NCI-H2029 (cell line): ENCODE measurements at regions not wholly inside any gene's neighbourhood (a gene's known extent, or its start where the extent isn't known, plus 50 kb on each side); places are given as distances from the start of the nearest gene placed in this dataset.
"Not testable (repeated sequence)": the region's sequence is repeated elsewhere in the genome, so short reads cannot be mapped to it uniquely, and the experiment has no call there.

Source experiments
- DNase-seq: peaks from one replicate; lab custom pipeline; 2025; lab: John Stamatoyannopoulos, UW

GRCh38 chr3:164748626-164749025 lies 329.7 kb downstream of the SI start:
- DNase-seq, result no peak

- no peak for DNase-seq
Measured at GRCh38 chr3:164741869-164742268, 336.4 kb downstream of the SI start.

- no peak for DNase-seq
Measured at GRCh38 chr3:164737174-164737573, 341.1 kb downstream of the SI start.

GRCh38 chr3:164732166-164732565 lies 346.1 kb downstream of the SI start:
- no peak for DNase-seq

- no peak for DNase-seq
Measured at GRCh38 chr3:164730815-164731360, 347.4 kb downstream of the SI start.

- no peak for DNase-seq
Measured at GRCh38 chr3:164723396-164723795, 354.9 kb downstream of the SI start.

GRCh38 chr3:164702808-164703207 lies 375.5 kb downstream of the SI start:
- not testable (repeated sequence) for DNase-seq

GRCh38 chr3:164687902-164688301 lies 390.4 kb downstream of the SI start:
- DNase-seq, result no peak

GRCh38 chr3:164687211-164687610 lies 391.1 kb downstream of the SI start:
- no peak for DNase-seq

GRCh38 chr3:164683489-164683888 lies 394.8 kb downstream of the SI start:
- no peak for DNase-seq

- no peak for DNase-seq
Measured at GRCh38 chr3:164679245-164679644, 399.1 kb downstream of the SI start.

- DNase-seq, result no peak
Measured at GRCh38 chr3:164677317-164677716, 401.0 kb downstream of the SI start.

GRCh38 chr3:164673738-164674137 lies 404.6 kb downstream of the SI start:
- DNase-seq, result no peak

GRCh38 chr3:164658125-164658524 lies 420.2 kb downstream of the SI start:
- no peak for DNase-seq

- no peak for DNase-seq
Measured at GRCh38 chr3:164657631-164658030, 420.7 kb downstream of the SI start.

GRCh38 chr3:164655462-164655861 lies 422.8 kb downstream of the SI start:
- DNase-seq, result no peak

- DNase-seq, result no peak
Measured at GRCh38 chr3:164641071-164641470, 437.2 kb downstream of the SI start.

GRCh38 chr3:164640591-164640990 lies 437.7 kb downstream of the SI start:
- DNase-seq, result no peak

- no peak for DNase-seq
Measured at GRCh38 chr3:164620956-164621355, 457.3 kb downstream of the SI start.

- no peak for DNase-seq
Measured at GRCh38 chr3:164620423-164620822, 457.9 kb downstream of the SI start.

GRCh38 chr3:164612751-164613150 lies 465.5 kb downstream of the SI start:
- DNase-seq, result no peak

GRCh38 chr3:164608554-164609276 lies 469.6 kb downstream of the SI start:
- DNase-seq, result no peak

GRCh38 chr3:164604687-164605086 lies 473.6 kb downstream of the SI start:
- no peak for DNase-seq

GRCh38 chr3:164577667-164578210 lies 500.6 kb downstream of the SI start:
- DNase-seq, result no peak
